ENCODE measurements at regions not wholly inside any gene's neighbourhood (a gene's known extent, or its start where the extent isn't known, plus 50 kb on each side); places are given as distances from the start of the nearest gene placed in this dataset.

GRCh38 chr15:70475921-70476320 is 287.4 kb downstream of the UACA start:
- DNase-seq (ENCODE audit: low read depth in 1 of 2, low spot score in 1 of 2), result no peak

- no peak for DNase-seq (ENCODE audit: low read depth in 1 of 2, low spot score in 1 of 2)
Observed at GRCh38 chr15:70475407-70475781, 288.0 kb downstream of the UACA start.

- DNase-seq (ENCODE audit: low read depth in 1 of 2, low spot score in 1 of 2), result no peak
Observed at GRCh38 chr15:70474471-70475406, 288.6 kb downstream of the UACA start.

GRCh38 chr15:70473581-70474370 is 289.6 kb downstream of the UACA start:
- DNase-seq (ENCODE audit: low read depth in 1 of 2, low spot score in 1 of 2), result no peak

GRCh38 chr15:70471517-70471916 is 291.8 kb downstream of the UACA start:
- DNase-seq (ENCODE audit: low read depth in 1 of 2, low spot score in 1 of 2), result no peak

- no peak for DNase-seq (ENCODE audit: low read depth in 1 of 2, low spot score in 1 of 2)
Observed at GRCh38 chr15:70470556-70471191, 292.7 kb downstream of the UACA start.

GRCh38 chr15:70469651-70470555 is 293.5 kb downstream of the UACA start:
- no peak for DNase-seq (ENCODE audit: low read depth in 1 of 2, low spot score in 1 of 2)

GRCh38 chr15:70469182-70469581 is 294.2 kb downstream of the UACA start:
- DNase-seq (ENCODE audit: low read depth in 1 of 2, low spot score in 1 of 2), result no peak

GRCh38 chr15:70466895-70467529 is 296.3 kb downstream of the UACA start:
- DNase-seq (ENCODE audit: low read depth in 1 of 2, low spot score in 1 of 2), result peak in 1 of 2 donors; percentile 29

GRCh38 chr15:70466305-70466704 is 297.1 kb downstream of the UACA start:
- no peak for DNase-seq (ENCODE audit: low read depth in 1 of 2, low spot score in 1 of 2)

- no peak for DNase-seq (ENCODE audit: low read depth in 1 of 2, low spot score in 1 of 2)
Observed at GRCh38 chr15:70465812-70466211, 297.5 kb downstream of the UACA start.

- DNase-seq (ENCODE audit: low read depth in 1 of 2, low spot score in 1 of 2), result no peak
Observed at GRCh38 chr15:70463453-70463834, 299.9 kb downstream of the UACA start.

- DNase-seq (ENCODE audit: low read depth in 1 of 2, low spot score in 1 of 2), result no peak
Observed at GRCh38 chr15:70461992-70462391, 301.4 kb downstream of the UACA start.

GRCh38 chr15:70461017-70461416 is 302.3 kb downstream of the UACA start:
- no peak for DNase-seq (ENCODE audit: low read depth in 1 of 2, low spot score in 1 of 2)

GRCh38 chr15:70459312-70459711 is 304.0 kb downstream of the UACA start:
- DNase-seq (ENCODE audit: low read depth in 1 of 2, low spot score in 1 of 2), result no peak

- DNase-seq (ENCODE audit: low read depth in 1 of 2, low spot score in 1 of 2), result no peak
Observed at GRCh38 chr15:70453766-70454165, 309.6 kb downstream of the UACA start.

GRCh38 chr15:70453238-70453637 is 310.1 kb downstream of the UACA start:
- no peak for DNase-seq (ENCODE audit: low read depth in 1 of 2, low spot score in 1 of 2)

GRCh38 chr15:70451821-70452653 is 311.3 kb downstream of the UACA start:
- DNase-seq (ENCODE audit: low read depth in 1 of 2, low spot score in 1 of 2), result peak in 1 of 2 donors; percentile 28

GRCh38 chr15:70450142-70450443 is 313.3 kb downstream of the UACA start:
- DNase-seq (ENCODE audit: low read depth in 1 of 2, low spot score in 1 of 2), result no peak
